ENCODE measurements at regions not wholly inside any gene's neighbourhood (a gene's known extent, or its start where the extent isn't known, plus 50 kb on each side); places are given as distances from the start of the nearest gene placed in this dataset.

DNA sequence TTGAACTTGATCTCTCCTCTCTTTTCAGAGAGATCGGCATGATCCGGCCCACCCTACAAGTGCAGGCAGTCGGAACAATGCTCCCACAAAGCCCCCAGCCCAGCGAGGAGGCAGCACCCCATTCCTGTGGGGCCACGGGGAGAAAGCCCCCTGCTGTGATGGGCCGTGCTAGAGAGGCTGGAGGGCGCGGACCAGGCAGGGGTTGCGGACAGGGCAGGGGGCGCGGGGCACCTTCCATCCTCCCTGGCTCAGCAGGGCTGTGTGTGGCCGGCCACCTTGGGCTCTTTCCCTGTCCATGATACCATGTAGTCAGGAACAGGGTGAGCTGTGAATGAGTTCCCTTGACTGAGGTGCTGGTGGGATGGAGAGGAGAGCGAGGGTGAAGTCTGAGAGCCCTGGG is 379.8 kb downstream of the BRD1 start:
- Histone ChIP-seq H3K4me3 (ENCODE audit: low read depth in 2 of 2, low read length in 2 of 2) (no peak overlapping the region), H3K27me3 (ENCODE audit: control insufficient read depth, insufficient read depth, low read length) (no peaks in the 10 kb centered on the region; the same call in 1 of the 2 replicates), H3K36me3 (ENCODE audit: control insufficient read depth, insufficient read depth, low read length) (no peaks in the 10 kb centered on the region), H3K4me1 (ENCODE audit: control insufficient read depth, insufficient read depth, low read length) (no peaks in the 10 kb centered on the region), H3K27ac (ENCODE audit: low read length) (no peak overlapping the region), H3K9me3 (ENCODE audit: control insufficient read depth, insufficient read depth, low read depth, low read length) (no peaks in the 10 kb centered on the region)
- BruUV-seq (replicated peaks), result no TSS peak
- no peak for TF ChIP-seq POLR2AphosphoS5 (IDR thresholded peaks at IDR 0.05; ENCODE audit: low read depth, low read length)
- POLR2A ChIA-PET, result no interaction called here
- in situ Hi-C loops (cut with HindIII; ENCODE audit: low pct_unique_long_range_greater_than_20kb, low sequenced_read_pairs) (no loop called here), intact Hi-C loops (cut with micrococcal nuclease; ENCODE audit: unreplicated experiment) (no loop called here)
- no peak for DNase-seq (ENCODE audit: low read depth, low spot score)
- ATAC-seq, result no peak
- CTCF ChIA-PET, result no interaction called here

DNA sequence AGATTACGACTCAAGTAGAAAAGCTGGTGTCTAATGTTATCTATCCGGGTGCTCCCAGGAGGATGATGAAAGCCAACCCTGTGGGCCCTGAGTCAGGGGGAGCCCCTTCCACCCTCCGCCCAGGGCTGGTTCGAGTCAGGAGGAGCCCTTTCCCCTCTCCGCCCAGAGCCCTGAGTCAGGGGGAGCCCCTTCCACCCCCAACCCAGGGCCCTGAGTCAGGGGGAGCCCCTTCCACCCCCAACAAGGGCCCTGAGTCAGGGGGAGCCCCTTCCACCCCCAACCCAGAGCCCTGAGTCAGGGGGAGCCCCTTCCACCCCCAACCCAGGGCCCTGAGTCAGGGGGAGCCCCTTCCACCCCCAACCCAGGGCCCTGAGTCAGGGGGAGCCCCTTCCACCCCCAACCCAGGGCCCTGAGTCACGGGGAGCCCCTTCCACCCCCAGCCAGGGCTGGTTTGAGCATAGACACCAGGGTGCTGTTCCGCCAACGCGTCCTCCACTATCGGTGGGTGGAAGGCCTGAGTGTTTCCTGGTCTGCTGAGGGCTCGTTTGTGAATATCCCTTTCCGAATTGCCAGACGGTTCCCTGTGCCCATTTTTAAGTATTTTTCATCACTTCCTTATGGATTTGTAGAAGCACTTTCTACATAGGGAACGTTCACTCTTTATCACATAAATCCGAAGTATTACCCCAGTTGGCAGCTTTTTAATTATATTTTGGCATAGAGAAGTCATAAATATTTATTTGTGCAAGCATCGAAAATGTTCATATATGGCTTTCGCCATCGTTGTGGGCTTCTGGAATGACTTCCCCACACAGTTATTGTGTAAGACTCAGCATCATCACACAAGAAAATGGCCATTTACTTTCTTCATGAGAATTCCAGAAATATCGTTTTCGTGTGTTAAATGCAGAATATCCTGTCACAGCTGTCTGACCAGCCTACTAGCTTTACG is 380.6 kb downstream of the BRD1 start:
- Histone ChIP-seq H3K4me1 (ENCODE audit: control insufficient read depth, insufficient read depth, low read length) (no peaks in the 10 kb centered on the region), H3K36me3 (ENCODE audit: control insufficient read depth, insufficient read depth, low read length) (no peaks in the 10 kb centered on the region), H3K27ac (ENCODE audit: low read length) (no peak overlapping the region), H3K4me3 (ENCODE audit: low read depth in 2 of 2, low read length in 2 of 2) (no peak overlapping the region), H3K27me3 (ENCODE audit: control insufficient read depth, insufficient read depth, low read length) (no peaks in the 10 kb centered on the region; the same call in 1 of the 2 replicates), H3K9me3 (ENCODE audit: control insufficient read depth, insufficient read depth, low read depth, low read length) (no peaks in the 10 kb centered on the region)
- ChIA-PET POLR2A (interaction anchor here (0.5 kb wide), 1 partner anchor 116 kb away, joined by 13 read pairs; no protein-coding TSS in a partner anchor), CTCF (no interaction called here)
- intact Hi-C loops (cut with micrococcal nuclease; ENCODE audit: unreplicated experiment) (no loop called here), in situ Hi-C loops (cut with HindIII; ENCODE audit: low pct_unique_long_range_greater_than_20kb, low sequenced_read_pairs) (no loop called here)
- no TSS peak for BruUV-seq (replicated peaks)
- TF ChIP-seq CTCF (IDR thresholded peaks at IDR 0.05), result no peak
- TF ChIP-seq TCF7L2 (IDR thresholded peaks at IDR 0.05; ENCODE audit: low read depth, low read length), result no peak
- TF ChIP-seq SIN3A (IDR thresholded peaks at IDR 0.05; ENCODE audit: borderline replicate concordance, insufficient read depth, low read depth, low read length), result no peak
- TF ChIP-seq POLR2AphosphoS5 (IDR thresholded peaks at IDR 0.05; ENCODE audit: low read depth, low read length), result no peak
- no peak for TF ChIP-seq REST (IDR thresholded peaks at IDR 0.05; ENCODE audit: insufficient read depth in 1 of 2, low read depth in 2 of 2, low read length in 1 of 2)
- ATAC-seq, result no peak
- no peak for DNase-seq (ENCODE audit: low read depth, low spot score)

All from Panc1 (cell line).